Stimulated activated CD8-positive, alpha-beta memory T cell treated with anti-CD3 and anti-CD28 coated beads, Interleukin-15, amount 100 ng/mL, for 24 hours (primary cell): ENCODE measurements at regions not wholly inside any gene's neighbourhood (a gene's known extent, or its start where the extent isn't known, plus 50 kb on each side); places are given as distances from the start of the nearest gene placed in this dataset.

ENCODE experiments used
- DNase-seq: peaks from one replicate; pipeline ENCODE4 v3.0.0-alpha.2; 2020; ENCODE audit warnings: low read depth

DNA sequence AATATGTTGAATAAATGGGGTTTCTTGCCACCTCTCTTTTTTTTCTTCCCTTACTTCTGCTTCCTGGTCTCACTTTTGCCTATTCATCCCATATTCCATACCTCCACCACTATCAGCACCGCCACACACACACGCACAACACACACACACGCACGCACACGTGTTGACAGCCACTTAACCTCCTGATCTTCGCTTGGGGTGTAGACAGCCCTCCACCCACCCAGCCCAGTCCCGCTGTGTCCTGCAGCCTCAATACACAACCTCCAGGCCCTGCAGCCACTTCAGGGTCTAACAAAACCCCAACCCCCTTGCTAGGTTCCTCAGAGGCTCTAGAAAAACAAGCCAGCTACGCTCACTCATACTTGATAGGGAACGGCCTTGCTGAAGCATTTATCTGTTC is 72.3 kb downstream of the LINC00237 start:
- no peak for DNase-seq

GRCh38 chr20:21031666-21032065 is 74.5 kb downstream of the LINC00237 start:
- no peak for DNase-seq

GRCh38 chr20:21029341-21029740 is 76.8 kb downstream of the LINC00237 start:
- DNase-seq: no peak

DNA sequence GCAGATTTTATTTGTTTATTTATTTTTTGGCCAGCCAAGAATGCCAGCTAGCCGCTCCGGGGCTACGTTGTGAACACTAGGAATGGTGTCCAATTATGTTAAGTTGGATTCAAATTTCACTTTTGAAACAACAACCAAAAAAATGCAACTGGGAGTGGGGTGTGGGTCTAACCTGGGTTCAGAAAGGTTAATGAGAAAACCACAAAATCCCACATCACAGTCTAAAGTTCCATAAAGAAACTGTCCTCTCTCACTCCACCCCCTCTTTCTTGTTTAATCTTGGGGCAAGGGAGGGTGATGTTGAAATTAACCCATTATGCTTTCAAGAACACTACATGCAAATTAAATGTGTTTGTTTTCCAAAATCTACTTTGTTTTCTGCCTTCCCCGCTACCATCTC is 77.2 kb downstream of the LINC00237 start:
- no peak for DNase-seq

- DNase-seq: no peak
Observed at GRCh38 chr20:21028436-21028835, 77.7 kb downstream of the LINC00237 start.

- no peak for DNase-seq
Observed at GRCh38 chr20:21027569-21027968, 78.6 kb downstream of the LINC00237 start.

DNA sequence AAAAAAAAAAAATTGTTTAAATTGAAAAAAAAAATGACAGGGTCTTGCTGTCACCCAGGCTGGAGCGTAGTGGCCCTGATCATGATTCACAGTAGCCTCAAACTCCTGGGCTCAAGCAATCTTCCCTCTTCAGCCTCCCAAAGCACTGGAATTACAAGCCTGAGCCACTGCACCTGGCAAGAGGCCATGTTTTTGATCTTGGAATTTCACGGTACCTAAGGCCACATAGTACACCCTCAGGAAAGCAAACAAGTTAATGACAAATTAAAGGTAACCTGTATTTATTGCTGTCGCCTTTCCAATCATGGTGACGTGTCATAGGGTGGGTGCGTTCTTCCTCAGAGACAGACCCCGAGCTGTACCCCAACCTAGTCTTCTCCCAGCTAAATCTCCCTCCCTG is 79.2 kb downstream of the LINC00237 start:
- no peak for DNase-seq

- DNase-seq: no peak
Observed at GRCh38 chr20:21024420-21024819, 81.7 kb downstream of the LINC00237 start.

DNA sequence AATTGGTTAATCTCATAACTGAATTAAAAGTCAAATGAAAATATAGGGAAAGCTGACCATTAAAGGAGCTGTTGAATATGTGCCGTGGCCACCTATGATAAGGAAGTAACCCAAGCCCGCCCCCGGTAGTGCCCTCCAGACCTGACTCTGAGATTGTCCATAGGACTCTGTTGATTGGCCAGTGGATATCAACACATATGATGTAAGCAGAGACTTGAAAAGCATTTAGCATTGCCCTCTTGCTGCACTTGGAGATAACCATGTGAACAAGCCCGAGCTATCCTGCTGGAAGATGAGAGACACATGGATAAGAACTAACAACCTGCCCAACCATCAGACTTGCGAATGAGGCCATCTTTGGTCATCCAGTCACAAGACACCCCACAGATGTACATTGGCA is 83.2 kb downstream of the LINC00237 start:
- no peak for DNase-seq

- no peak for DNase-seq
Observed at GRCh38 chr20:21021472-21021790, 84.7 kb downstream of the LINC00237 start.

GRCh38 chr20:21020659-21021471 is 85.3 kb downstream of the LINC00237 start:
- DNase-seq: no peak

DNA sequence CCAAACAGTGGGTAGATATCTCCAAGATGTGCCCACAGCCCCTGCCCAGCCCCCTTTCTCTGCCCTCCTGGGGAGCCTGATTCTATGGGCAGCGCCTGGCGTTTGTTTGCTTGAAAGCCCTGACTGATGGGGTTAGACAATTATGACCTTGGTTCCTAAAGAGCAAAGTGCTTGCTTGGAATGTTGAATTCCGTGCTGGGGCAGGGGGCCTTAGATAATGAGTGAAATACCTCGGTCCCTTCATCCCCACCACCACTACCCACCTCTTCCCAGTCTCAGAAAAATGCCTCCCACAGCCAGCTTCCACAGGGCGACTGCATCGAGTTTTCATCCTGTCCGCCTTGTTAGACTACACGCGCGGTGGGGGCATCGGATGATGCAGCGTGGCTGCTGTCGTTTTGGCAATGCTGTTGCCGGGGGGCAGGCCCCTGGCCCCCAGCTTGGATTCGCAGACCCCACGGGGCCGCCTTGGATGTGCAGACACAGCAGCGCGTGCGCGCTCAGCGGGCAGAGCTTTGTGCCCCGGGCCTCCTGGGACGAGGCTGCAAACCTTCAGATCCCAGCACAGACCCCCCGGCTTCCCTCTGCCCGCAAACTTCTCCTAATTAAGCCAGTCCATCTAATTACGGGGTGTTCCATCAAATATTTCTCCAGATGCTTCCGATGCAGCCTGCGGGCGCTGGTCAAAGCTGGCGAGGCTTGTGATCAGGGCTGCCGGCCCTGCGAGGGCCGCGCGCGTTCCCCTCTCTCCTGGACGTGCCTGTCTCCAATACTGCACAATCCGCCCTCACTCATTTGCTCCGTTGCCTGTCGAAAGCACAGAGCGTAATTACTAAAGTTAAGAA is 86.1 kb downstream of the LINC00237 start:
- no peak for DNase-seq

GRCh38 chr20:21019468-21019813 is 86.7 kb downstream of the LINC00237 start:
- DNase-seq: no peak

DNA sequence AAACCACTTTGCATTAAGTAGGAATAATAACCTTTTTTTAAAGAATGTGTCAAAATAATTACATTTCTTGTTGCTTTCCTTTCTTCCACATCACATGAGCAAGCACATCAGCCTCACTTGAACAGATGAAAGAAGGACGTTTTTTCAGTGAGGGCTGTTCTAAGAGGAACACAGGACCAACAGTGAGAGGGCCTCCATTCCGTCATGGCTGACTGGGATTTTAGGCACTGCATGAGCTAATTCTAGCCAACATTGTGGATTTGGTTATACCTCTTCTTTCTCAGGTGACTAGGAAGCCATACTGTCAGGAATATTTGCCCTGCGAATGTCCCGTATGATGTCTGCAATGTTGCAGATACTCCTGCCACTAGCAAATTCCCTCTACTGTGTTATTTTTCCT is 87.6 kb downstream of the LINC00237 start:
- DNase-seq: no peak

DNA sequence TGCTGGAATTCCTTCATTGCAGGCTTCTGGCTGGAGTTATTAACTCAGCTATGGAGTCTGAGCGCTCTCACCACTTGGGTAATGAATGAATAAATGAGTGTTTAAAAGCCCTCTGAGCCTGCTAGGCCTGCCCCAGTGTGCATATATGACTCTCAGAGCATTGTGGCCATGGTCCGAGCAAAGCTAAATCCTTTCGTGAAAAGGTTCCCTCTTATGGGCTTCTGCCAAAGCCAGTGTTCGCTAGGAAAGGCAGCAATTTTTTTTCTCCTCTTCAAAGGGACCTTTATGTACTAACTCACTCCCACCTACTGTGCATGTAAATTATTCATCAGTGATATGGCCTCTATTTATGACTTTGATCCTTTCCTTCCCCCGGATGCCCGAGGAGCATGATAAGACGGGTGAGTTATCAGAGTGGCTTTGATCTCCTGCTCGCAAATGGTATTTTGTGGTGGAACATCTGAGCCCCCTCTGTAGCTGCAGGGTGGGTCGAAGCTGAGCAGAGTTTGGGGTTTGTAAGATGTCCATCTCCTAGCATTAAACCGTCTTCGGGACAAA is 88.6 kb downstream of the LINC00237 start:
- DNase-seq: no peak

DNA sequence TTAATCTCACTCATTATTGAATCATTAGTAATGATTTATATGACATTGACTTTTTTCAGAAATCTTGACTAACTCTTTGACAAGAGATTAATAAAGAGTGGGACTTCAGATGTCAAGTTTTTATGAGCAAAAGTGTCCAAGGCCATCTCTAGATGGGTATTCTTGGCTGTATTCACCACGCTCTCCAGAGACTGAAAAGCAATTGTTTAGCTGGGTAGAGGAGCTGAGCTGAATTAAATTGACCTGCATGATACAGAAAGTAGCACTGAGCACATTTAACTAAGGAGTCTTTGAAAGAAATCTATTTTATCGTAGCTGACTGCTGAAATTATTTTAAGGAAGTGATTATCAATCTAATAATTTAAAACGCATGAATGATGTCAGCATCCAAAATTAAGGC is 89.4 kb downstream of the LINC00237 start:
- no peak for DNase-seq

DNA sequence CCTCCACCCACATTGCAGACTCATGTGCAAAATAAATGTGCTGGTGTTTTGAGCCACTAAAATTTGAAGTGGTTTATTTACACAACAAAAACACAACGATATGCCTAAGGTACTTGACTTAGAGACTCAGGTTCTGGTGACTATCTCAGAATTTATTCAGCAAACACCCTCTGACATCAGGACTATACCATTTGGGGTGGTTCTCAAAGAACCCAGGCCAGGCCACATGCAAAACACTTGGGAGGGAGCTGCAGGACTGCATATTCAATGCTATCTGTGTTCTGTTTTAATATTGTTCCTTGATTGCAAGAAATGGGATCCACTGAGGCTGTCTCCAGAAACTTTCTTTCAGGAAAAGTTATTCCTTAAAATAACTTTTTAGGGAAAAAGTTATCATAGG is 91.6 kb downstream of the LINC00237 start:
- DNase-seq: no peak

DNA sequence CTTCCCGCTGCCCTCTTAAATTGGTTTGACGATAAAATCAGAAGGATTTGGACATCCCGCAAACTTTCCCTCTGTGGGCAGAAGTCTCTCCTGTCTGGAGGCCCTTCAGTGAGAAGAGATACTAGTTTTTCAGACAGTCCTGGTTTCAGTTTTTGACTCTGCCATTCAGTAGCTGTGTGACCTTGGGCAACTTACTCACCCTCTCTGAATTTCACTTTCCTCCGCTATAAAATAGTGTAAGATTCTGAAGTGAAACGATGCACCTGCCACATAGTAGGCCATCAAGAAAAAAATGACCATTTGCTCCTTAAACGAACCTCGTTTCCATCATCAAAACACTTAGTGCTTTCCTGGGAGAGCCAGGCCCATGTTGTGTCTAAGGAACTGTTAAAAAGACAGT is 97.2 kb downstream of the LINC00237 start:
- DNase-seq: no peak

DNA sequence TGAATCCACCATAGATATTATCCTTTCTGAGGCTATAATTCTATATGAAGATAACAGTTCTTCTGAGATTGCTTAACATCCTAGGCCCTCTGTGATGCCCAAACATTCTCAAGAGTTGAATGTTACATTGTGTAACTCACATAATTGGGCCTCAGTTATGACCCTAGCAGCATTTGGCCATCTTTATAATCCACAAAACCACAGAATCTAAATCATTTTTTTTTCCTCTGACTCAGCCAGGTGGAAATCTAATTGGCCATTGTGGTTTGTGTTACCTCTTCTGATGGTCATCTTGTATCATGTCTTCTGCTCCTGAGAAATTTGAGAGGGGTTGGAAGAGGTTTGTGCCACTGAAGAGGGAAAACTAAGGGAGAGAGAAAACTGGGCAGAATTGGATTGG is 99.5 kb downstream of the LINC00237 start:
- no peak for DNase-seq

- DNase-seq: no peak
Observed at GRCh38 chr20:21004386-21005076, 101.6 kb downstream of the LINC00237 start.

DNA sequence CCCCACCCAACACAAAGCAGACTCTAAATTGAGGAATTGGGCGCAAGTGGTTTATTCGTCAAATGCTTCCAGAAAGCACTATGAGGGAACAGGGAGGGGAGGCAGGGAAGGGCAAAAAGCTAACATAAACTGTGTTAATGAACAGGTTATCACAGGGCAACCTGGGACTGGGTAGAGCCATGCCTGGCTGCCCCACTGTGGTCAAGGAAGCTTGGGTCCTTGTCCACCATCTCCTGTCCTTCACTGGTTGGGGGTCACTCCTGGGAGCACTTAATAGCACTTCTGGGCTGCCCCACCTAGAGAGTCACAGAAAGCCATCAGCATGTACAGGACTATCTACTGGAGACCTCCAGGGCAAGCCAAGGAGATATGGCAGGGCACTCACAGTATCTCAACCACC is 102.3 kb downstream of the LINC00237 start:
- no peak for DNase-seq

GRCh38 chr20:21002486-21002885 is 103.7 kb downstream of the LINC00237 start:
- DNase-seq: no peak

GRCh38 chr20:20993372-20993771 is 112.8 kb downstream of the LINC00237 start:
- DNase-seq: no peak
